HEK293 (cell line): ENCODE measurements at regions not wholly inside any gene's neighbourhood (a gene's known extent, or its start where the extent isn't known, plus 50 kb on each side); places are given as distances from the start of the nearest gene placed in this dataset.

Experiments used
- CTCF ChIA-PET: fragments of 350-600 bp; formaldehyde crosslinking; extraction: SDS; loops from one replicate; lab custom pipeline; 2021; ENCODE audit warnings: antibody characterized with exemption; lab: Yijun Ruan, JAX
- POLR2A ChIA-PET: fragments of 300-600 bp; formaldehyde crosslinking; extraction: SDS; loops from one replicate; lab custom pipeline; 2020; ENCODE audit warnings: antibody characterized with exemption, inconsistent platforms; lab: Yijun Ruan, JAX
- H3K27ac ChIP-seq: fragments of 200-500 bp; sonication (Bioruptor generic); 2 replicates; pipeline ENCODE4 v1.5.1; 2014; ENCODE audit warnings: low read depth, low read length, control low read depth, inconsistent platforms; ENCODE audit errors: extremely low read depth
- H3K36me3 ChIP-seq, 2 experiments: fragments of 200-500 bp in 1 of 2; sonication (Bioruptor generic) in 1 of 2; 1 replicate in 1 of 2; 2 replicates in 1 of 2; pipeline ENCODE4 v1.5.1; 2014 to 2017; ENCODE audit warnings: inconsistent platforms in 2 of 2, low read length in 2 of 2; ENCODE audit not compliant: control insufficient read depth in 2 of 2, insufficient read depth in 1 of 2
- H3K4me1 ChIP-seq: fragments of 200-500 bp; sonication (Bioruptor generic); 2 replicates; pipeline ENCODE4 v1.5.1; 2014; ENCODE audit warnings: mild to moderate bottlenecking, low read length, inconsistent platforms; ENCODE audit not compliant: control insufficient read depth, insufficient read depth
- H3K4me3 ChIP-seq: 2 replicates; pipeline ENCODE4 v1.5.1; 2011; ENCODE audit warnings: low read depth, mild to moderate bottlenecking, control low read depth, low read length, moderate library complexity
- H3K9me3 ChIP-seq: fragments of 200-500 bp; sonication (Bioruptor generic); 2 replicates; pipeline ENCODE4 v1.5.1; 2014; ENCODE audit warnings: low read depth, low read length, inconsistent platforms; ENCODE audit not compliant: control insufficient read depth, insufficient read depth
- EGR2 ChIP-seq: fragments of 450-650 bp; formaldehyde crosslinking; IDR thresholded peaks from 2 replicates; pipeline ENCODE4 v1.5.1; 2016; ENCODE audit warnings: low read depth, missing biosample characterization, missing genetic modification characterization
- KLF8 ChIP-seq: fragments of 450-650 bp; formaldehyde crosslinking; IDR thresholded peaks from 2 replicates; pipeline ENCODE4 v1.5.1; 2016; ENCODE audit warnings: missing biosample characterization, missing genetic modification characterization
- MYNN ChIP-seq: fragments of 450-650 bp; formaldehyde crosslinking; IDR thresholded peaks from 2 replicates; pipeline ENCODE4 v1.5.1; 2016; ENCODE audit warnings: missing biosample characterization, missing genetic modification characterization, borderline replicate concordance
- PRDM1 ChIP-seq: fragments of 450-650 bp; formaldehyde crosslinking; IDR thresholded peaks from 2 replicates; pipeline ENCODE4; 2016; ENCODE audit warnings: missing biosample characterization, missing genetic modification characterization
- TCF7L2 ChIP-seq: IDR thresholded peaks from 2 replicates; pipeline ENCODE4 v1.6.1; 2011; ENCODE audit warnings: low read depth, mild to moderate bottlenecking, inconsistent platforms, low read length, moderate library complexity, borderline replicate concordance
- YY1 ChIP-seq: fragments of 450-650 bp; formaldehyde crosslinking; IDR thresholded peaks from 2 replicates; pipeline ENCODE4 v1.5.1; 2018; ENCODE audit warnings: missing biosample characterization, missing genetic modification characterization
- ZBTB17 ChIP-seq: fragments of 450-650 bp; formaldehyde crosslinking; IDR thresholded peaks from 2 replicates; pipeline ENCODE4 v1.5.1; 2016; ENCODE audit warnings: missing biosample characterization, missing genetic modification characterization
- ZBTB8A ChIP-seq: fragments of 450-650 bp; formaldehyde crosslinking; IDR thresholded peaks from 2 replicates; pipeline ENCODE4 v1.5.1; 2016; ENCODE audit warnings: missing biosample characterization, missing genetic modification characterization
- ZFHX2 ChIP-seq: fragments of 450-650 bp; formaldehyde crosslinking; conservative IDR thresholded peaks from 2 replicates; pipeline ENCODE4 v1.5.1; 2016; ENCODE audit warnings: missing biosample characterization, missing genetic modification characterization
- ZNF148 ChIP-seq: fragments of 450-650 bp; formaldehyde crosslinking; IDR thresholded peaks from 2 replicates; pipeline ENCODE4 v1.5.0; 2017; ENCODE audit warnings: missing biosample characterization, missing genetic modification characterization, borderline replicate concordance
- ZNF155 ChIP-seq: fragments of 450-650 bp; formaldehyde crosslinking; IDR thresholded peaks from 2 replicates; pipeline ENCODE4 v1.5.1; 2016; ENCODE audit warnings: missing biosample characterization, missing genetic modification characterization
- ZNF184 ChIP-seq: fragments of 450-650 bp; IDR thresholded peaks from 2 replicates; pipeline ENCODE4 v1.5.1; 2018; ENCODE audit warnings: missing biosample characterization, mild to moderate bottlenecking, missing genetic modification characterization
- ZNF211 ChIP-seq: fragments of 450-650 bp; formaldehyde crosslinking; IDR thresholded peaks from 2 replicates; pipeline ENCODE4 v1.5.1; 2016; ENCODE audit warnings: low read depth, missing biosample characterization, missing genetic modification characterization
- ZNF324 ChIP-seq: fragments of 450-650 bp; formaldehyde crosslinking; IDR thresholded peaks from 2 replicates; pipeline ENCODE4 v1.5.1; 2016; ENCODE audit warnings: missing biosample characterization, missing genetic modification characterization
- ZNF335 ChIP-seq: fragments of 450-650 bp; formaldehyde crosslinking; conservative IDR thresholded peaks from 2 replicates; pipeline ENCODE4 v1.5.1; 2016; ENCODE audit warnings: missing biosample characterization, missing genetic modification characterization
- ZNF426 ChIP-seq: fragments of 450-650 bp; formaldehyde crosslinking; IDR thresholded peaks from 2 replicates; pipeline ENCODE4 v1.5.1; 2017; ENCODE audit warnings: missing biosample characterization, missing genetic modification characterization, mild to moderate bottlenecking, inconsistent platforms, moderate library complexity
- ZNF560 ChIP-seq: fragments of 450-650 bp; formaldehyde crosslinking; IDR thresholded peaks from 2 replicates; pipeline ENCODE4 v1.5.1; 2017; ENCODE audit warnings: missing biosample characterization, missing genetic modification characterization, borderline replicate concordance
- ZNF585B ChIP-seq: fragments of 450-650 bp; formaldehyde crosslinking; IDR thresholded peaks from 2 replicates; pipeline ENCODE4 v1.5.1; 2016; ENCODE audit warnings: missing biosample characterization, missing genetic modification characterization
- ZNF658 ChIP-seq: fragments of 450-650 bp; formaldehyde crosslinking; IDR thresholded peaks from 2 replicates; pipeline ENCODE4; 2016; ENCODE audit warnings: missing biosample characterization, missing genetic modification characterization
- ZNF707 ChIP-seq: fragments of 450-650 bp; formaldehyde crosslinking; IDR thresholded peaks from 2 replicates; pipeline ENCODE4 v1.5.1; 2016; ENCODE audit warnings: missing biosample characterization, missing genetic modification characterization
- ZNF747 ChIP-seq: fragments of 450-650 bp; formaldehyde crosslinking; IDR thresholded peaks from 2 replicates; pipeline ENCODE4 v1.5.1; 2016; ENCODE audit warnings: missing biosample characterization, missing genetic modification characterization
- ZNF776 ChIP-seq: fragments of 450-650 bp; formaldehyde crosslinking; IDR thresholded peaks from 2 replicates; pipeline ENCODE4 v1.5.0; 2017; ENCODE audit warnings: missing biosample characterization, missing genetic modification characterization, borderline replicate concordance
- ZXDB ChIP-seq: fragments of 450-650 bp; formaldehyde crosslinking; IDR thresholded peaks from 2 replicates; pipeline ENCODE4 v1.5.1; 2016; ENCODE audit warnings: missing biosample characterization, missing genetic modification characterization
- TF ChIP-seq, protein P1 (sequence below): fragments of 450-650 bp; formaldehyde crosslinking; conservative IDR thresholded peaks from 2 replicates; pipeline ENCODE4 v1.5.1; 2016; ENCODE audit warnings: low read depth, missing biosample characterization, missing genetic modification characterization

DNA sequence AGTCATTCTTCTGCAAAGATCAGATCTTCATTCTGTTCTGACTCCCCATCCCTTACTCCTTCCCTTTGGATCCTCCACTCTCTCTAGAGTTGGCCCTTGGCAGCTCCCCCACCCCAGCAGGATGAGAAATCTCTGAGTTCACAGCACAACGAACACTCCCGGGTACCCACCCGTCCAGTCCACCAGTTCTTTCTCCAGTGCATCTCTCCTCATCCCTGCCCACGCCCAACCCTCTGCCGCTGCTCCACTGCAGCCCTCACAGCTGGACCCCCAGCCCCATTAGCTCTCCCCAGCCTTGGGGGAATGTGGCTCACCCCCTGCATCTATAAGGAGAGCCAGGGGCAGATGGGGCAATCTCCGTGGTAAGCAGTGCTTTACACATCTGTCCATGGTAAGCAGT lies 125.7 kb downstream of the MATN1 start (continued):
- TF ChIP-seq ZNF148 = no peak

GRCh38 chr1:30596891-30597290 lies 126.5 kb downstream of the MATN1 start:
- TF ChIP-seq ZNF776 (tag by site-specific recombination) (no peak), ZNF560 (tag by site-specific recombination) (no peak), MYNN (tag by site-specific recombination) (no peak), ZNF211 (tag by site-specific recombination) (no peak), ZNF155 (tag by site-specific recombination) (no peak), PRDM1 (tag by site-specific recombination) (no peak), ZNF747 (tag by site-specific recombination) (no peak), ZBTB8A (tag by site-specific recombination) (no peak), ZNF585B (tag by site-specific recombination) (no peak), ZNF184 (tag by site-specific recombination) (no peak), YY1 (no peak), ZNF324 (no peak), ZXDB (no peak), ZNF658 (tag by site-specific recombination) (no peak), KLF8 (tag by site-specific recombination) (no peak), ZNF707 (no peak)
- CTCF ChIA-PET = no interaction called here

DNA sequence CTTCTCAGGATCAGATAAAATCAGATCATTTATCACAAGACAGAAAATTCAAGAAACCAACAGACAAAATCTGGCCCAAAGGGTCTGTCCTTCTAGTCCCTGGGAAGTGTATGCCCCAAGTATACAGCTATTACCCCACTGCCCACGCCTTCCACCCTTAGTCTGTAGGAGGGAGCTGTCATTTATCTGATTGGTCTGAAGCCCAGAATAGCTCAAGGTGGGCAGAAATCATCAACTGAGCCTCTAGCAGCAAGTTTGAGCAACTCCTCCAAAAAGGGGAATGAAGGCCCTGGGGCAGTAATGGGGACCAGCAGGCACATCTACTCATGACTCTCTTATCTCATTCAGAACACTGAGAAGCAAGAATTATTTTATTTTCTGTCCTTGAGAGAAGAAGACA lies 126.9 kb downstream of the MATN1 start:
- Histone ChIP-seq H3K36me3 (no peaks in the 10 kb centered on the region), H3K27ac (no peak overlapping the region), H3K4me3 (no peak overlapping the region)
- POLR2A ChIA-PET = no interaction called here
- TF ChIP-seq ZFHX2 (tag by site-specific recombination) (peak; percentile 89), ZBTB17 (no peak), ZNF335 (tag by site-specific recombination) (no peak), ZNF426 (tag by site-specific recombination) (no peak), TCF7L2 (no peak), EGR2 (tag by site-specific recombination) (peak; percentile 88)
- TF ChIP-seq, protein P1, sequence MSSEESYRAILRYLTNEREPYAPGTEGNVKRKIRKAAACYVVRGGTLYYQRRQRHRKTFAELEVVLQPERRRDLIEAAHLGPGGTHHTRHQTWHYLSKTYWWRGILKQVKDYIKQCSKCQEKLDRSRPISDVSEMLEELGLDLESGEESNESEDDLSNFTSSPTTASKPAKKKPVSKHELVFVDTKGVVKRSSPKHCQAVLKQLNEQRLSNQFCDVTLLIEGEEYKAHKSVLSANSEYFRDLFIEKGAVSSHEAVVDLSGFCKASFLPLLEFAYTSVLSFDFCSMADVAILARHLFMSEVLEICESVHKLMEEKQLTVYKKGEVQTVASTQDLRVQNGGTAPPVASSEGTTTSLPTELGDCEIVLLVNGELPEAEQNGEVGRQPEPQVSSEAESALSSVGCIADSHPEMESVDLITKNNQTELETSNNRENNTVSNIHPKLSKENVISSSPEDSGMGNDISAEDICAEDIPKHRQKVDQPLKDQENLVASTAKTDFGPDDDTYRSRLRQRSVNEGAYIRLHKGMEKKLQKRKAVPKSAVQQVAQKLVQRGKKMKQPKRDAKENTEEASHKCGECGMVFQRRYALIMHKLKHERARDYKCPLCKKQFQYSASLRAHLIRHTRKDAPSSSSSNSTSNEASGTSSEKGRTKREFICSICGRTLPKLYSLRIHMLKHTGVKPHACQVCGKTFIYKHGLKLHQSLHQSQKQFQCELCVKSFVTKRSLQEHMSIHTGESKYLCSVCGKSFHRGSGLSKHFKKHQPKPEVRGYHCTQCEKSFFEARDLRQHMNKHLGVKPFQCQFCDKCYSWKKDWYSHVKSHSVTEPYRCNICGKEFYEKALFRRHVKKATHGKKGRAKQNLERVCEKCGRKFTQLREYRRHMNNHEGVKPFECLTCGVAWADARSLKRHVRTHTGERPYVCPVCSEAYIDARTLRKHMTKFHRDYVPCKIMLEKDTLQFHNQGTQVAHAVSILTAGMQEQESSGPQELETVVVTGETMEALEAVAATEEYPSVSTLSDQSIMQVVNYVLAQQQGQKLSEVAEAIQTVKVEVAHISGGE (tag by site-specific recombination) = no peak
- TF ChIP-seq, all 188 proteins: peak for 2
- Histone ChIP-seq H3K9me3 (no peaks in the 10 kb centered on the region), H3K4me1 (no peaks in the 10 kb centered on the region)
- CTCF ChIA-PET = interaction anchor here (0.6 kb wide), 1 partner anchor 10 kb away, joined by 4 read pairs; no protein-coding TSS in a partner anchor

More at GRCh38 chr1:30596891-30597290, 126.5 kb downstream of the MATN1 start:
- no peaks in the 10 kb centered on the region for H3K9me3 ChIP-seq
- H3K4me3 ChIP-seq = no peak overlapping the region
- no peaks in the 10 kb centered on the region for H3K4me1 ChIP-seq
- H3K36me3 ChIP-seq = no peaks in the 10 kb centered on the region
- POLR2A ChIA-PET = no interaction called here
- H3K27ac ChIP-seq = no peak overlapping the region
